Coronary artery (tissue), 2 donors: ENCODE measurements at regions not wholly inside any gene's neighbourhood (a gene's known extent, or its start where the extent isn't known, plus 50 kb on each side); places are given as distances from the start of the nearest gene placed in this dataset.
A peak's percentile ranks its signal among the peaks of the same experiment; 100 is the strongest.

ENCODE experiments used
- DNase-seq: peaks from one replicate; pipeline ENCODE4 v3.0.0-alpha.2; 2017; ENCODE audit warnings: low spot score
- H3K27ac ChIP-seq, 2 donors: fragments of 200-600 bp; sonication (generic); one replicate each; pipeline ENCODE4 v1.5.1; 2016 to 2019
- H3K4me3 ChIP-seq: fragments of 200-600 bp; sonication (generic); 2 replicates; pipeline ENCODE4 v1.5.1; 2016; ENCODE audit warnings: mild to moderate bottlenecking, moderate library complexity
- CTCF ChIP-seq: fragments of 200-600 bp; sonication (generic); IDR thresholded peaks from one replicate; pipeline ENCODE4 v1.5.1; 2019; ENCODE audit warnings: antibody characterized with exemption

- peak overlapping the region in 1 of 2 donors; percentile 19 for H3K27ac ChIP-seq
- H3K4me3 ChIP-seq, result no peak overlapping the region
- no peak for TF ChIP-seq CTCF
- DNase-seq, result no peak
Observed at GRCh38 chr4:183783991-183784553, 121.0 kb upstream of the STOX2 start.

GRCh38 chr4:183788308-183788905 lies 116.7 kb upstream of the STOX2 start:
- no peak overlapping the region for H3K4me3 ChIP-seq
- H3K27ac ChIP-seq, result no peak overlapping the region
- no peak for DNase-seq
- no peak for TF ChIP-seq CTCF

GRCh38 chr4:183789657-183790056 lies 115.5 kb upstream of the STOX2 start:
- DNase-seq, result no peak
- no peak for TF ChIP-seq CTCF
- no peak overlapping the region for H3K4me3 ChIP-seq
- H3K27ac ChIP-seq, result no peak overlapping the region

DNA sequence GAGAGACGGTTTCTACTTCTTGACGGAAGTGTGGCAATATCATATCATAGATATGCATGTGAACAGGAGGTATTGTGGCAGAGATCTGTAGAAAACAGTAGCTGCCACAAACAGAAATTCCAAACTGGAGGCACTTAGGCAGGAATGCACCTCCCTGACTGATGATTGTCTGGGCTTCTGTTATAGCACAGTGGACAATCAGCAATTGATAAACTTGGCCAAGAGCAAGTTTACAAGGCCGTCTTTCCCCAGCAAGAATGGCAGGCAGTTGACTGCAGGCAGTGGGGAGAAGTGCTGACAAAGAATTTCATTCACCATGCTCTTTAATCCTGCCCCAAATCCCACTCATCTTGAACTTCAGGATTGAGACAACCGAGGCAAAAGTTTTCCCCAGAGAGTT lies 114.4 kb upstream of the STOX2 start:
- Histone ChIP-seq H3K4me3 (no peak overlapping the region), H3K27ac (no peak overlapping the region)
- DNase-seq, result no peak
- no peak for TF ChIP-seq CTCF

DNA sequence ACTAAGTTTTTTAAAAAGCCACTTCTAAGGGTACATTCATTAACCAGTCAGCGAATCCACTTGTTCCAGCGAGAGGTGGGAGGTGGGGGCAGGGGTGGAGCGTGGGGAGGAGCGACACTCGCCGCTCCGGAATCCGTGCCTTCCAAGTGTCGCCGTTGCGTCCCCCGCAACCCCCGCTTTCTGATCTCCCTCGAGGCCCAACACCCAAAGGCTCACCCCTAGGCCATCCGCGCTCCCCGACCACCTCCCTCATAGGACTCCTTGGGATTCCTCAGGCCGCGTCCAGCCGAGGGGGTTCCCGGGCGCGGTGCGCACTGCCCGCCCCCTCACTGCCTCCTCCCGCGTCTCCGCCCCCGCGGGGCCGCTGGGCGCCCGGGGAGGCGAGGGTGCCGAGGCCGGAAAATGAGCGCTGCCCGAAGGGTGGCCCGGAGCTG lies 108.1 kb upstream of the STOX2 start:
- DNase-seq, result no peak
- Histone ChIP-seq H3K27ac (peak overlapping the region in 1 of 2 donors; percentile 74), H3K4me3 (peak overlapping the region; percentile 78)
- TF ChIP-seq CTCF, result no peak

DNA sequence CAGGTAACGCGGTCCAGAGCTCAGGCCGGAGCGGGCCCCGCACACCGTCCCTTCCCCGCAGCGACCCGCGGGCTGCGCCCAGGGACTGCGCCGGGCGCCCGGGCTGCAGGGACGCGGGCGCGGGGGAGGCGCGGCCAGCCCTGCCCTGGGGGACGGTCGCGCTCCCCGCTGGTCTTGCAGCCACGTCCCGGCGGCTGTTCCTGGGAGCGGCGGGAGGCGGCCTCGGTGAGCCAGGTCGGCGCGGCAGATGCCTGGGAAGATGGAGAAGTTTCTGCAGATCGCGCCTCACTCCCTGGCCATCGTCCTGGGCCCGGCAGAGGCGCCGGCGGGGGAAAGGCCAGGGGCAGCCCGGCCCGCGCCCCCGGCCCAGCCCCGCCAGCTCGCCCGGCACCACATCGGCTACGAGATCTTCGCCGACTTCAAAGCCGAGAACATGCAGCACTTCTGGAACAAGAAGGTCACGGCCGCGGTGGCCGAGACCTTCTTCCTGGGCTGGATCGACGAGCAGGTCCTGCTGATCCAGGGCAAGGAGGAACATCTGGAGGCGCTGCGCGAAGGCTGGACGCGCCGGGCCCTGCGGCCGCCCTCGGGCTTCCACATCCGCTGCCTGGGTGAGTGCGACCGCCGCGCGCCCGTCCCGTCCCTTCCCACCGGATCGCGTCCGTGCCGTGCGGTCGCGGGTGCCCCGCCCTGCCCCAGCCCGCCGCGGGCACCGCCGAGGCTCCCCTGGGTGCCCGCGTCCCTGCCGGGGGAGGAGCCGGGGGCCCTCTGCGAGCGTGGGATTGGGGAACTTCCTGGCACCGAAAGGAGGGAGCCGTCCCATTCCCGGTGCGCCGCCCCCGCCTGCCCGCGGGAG lies 107.4 kb upstream of the STOX2 start:
- H3K27ac ChIP-seq, result peak overlapping the region in 1 of 2 donors; percentile 74

More for the DNA sequence above, 107.4 kb upstream of the STOX2 start:
- no peak for DNase-seq
- no peak for TF ChIP-seq CTCF
- peak overlapping the region; percentile 78 for H3K4me3 ChIP-seq
